Immature natural killer cell (primary cell): ENCODE measurements at regions not wholly inside any gene's neighbourhood (a gene's known extent, or its start where the extent isn't known, plus 50 kb on each side); places are given as distances from the start of the nearest gene placed in this dataset.

Experiments
- DNase-seq, 3 donors: peaks; one replicate each; pipeline ENCODE4 v3.0.0; 2022; ENCODE audit warnings: mixed read lengths in 1 of 3
- H3K27ac Mint-ChIP-seq, 6 donors: one replicate each; pipeline ENCODE4 v1.8.0; 2020; ENCODE audit warnings: mixed read lengths in 6 of 6, mild to moderate bottlenecking in 5 of 6, inconsistent platforms in 4 of 6, moderate library complexity in 3 of 6
- H3K27me3 Mint-ChIP-seq, 3 donors: one replicate each; pipeline ENCODE4 v1.8.0; 2020 to 2021; ENCODE audit warnings: low read depth in 3 of 3, mild to moderate bottlenecking in 3 of 3, mixed read lengths in 3 of 3, moderate library complexity in 3 of 3, inconsistent platforms in 1 of 3
- H3K36me3 Mint-ChIP-seq, 3 donors: one replicate each; pipeline ENCODE4 v1.8.0; 2020; ENCODE audit warnings: mixed read lengths in 3 of 3, inconsistent platforms in 2 of 3, mild to moderate bottlenecking in 2 of 3
- H3K4me1 Mint-ChIP-seq, 2 donors: one replicate each; pipeline ENCODE4 v1.8.0; 2020; ENCODE audit warnings: inconsistent platforms in 2 of 2, mild to moderate bottlenecking in 2 of 2, mixed read lengths in 2 of 2, moderate library complexity in 1 of 2
- H3K4me3 Mint-ChIP-seq, 5 donors: one replicate each; pipeline ENCODE4 v1.8.0; 2020; ENCODE audit warnings: mild to moderate bottlenecking in 5 of 5, mixed read lengths in 5 of 5, inconsistent platforms in 3 of 5, moderate library complexity in 3 of 5
- H3K9me3 Mint-ChIP-seq, 6 donors: one replicate each; pipeline ENCODE4 v1.8.0; 2020; ENCODE audit warnings: mild to moderate bottlenecking in 6 of 6, mixed read lengths in 6 of 6, inconsistent platforms in 4 of 6, moderate library complexity in 3 of 6

GRCh38 chr1:86214605-86215004, 58.0 kb upstream of the COL24A1 start:
- Mint-ChIP-seq H3K9me3 (peaks cover 0 to 4% (median 0%) of the 10 kb centered on the region in 6 donors), H3K36me3 (no peaks in the 10 kb centered on the region), H3K4me1 (peaks cover 0 to 15% of the 10 kb centered on the region in 2 donors), H3K27ac (no peak overlapping the region), H3K4me3 (no peak overlapping the region), H3K27me3 (no peaks in the 10 kb centered on the region)
- DNase-seq = no peak

GRCh38 chr1:86209346-86209745, 52.8 kb upstream of the COL24A1 start:
- H3K27me3 Mint-ChIP-seq = no peaks in the 10 kb centered on the region
- no peak for DNase-seq
- no peaks in the 10 kb centered on the region for H3K4me1 Mint-ChIP-seq
- no peaks in the 10 kb centered on the region for H3K9me3 Mint-ChIP-seq
- no peak overlapping the region for H3K27ac Mint-ChIP-seq
- no peak overlapping the region for H3K4me3 Mint-ChIP-seq
- H3K36me3 Mint-ChIP-seq = no peaks in the 10 kb centered on the region

GRCh38 chr1:86207323-86207722, 50.8 kb upstream of the COL24A1 start:
- Mint-ChIP-seq H3K9me3 (no peaks in the 10 kb centered on the region), H3K4me3 (no peak overlapping the region), H3K27me3 (no peaks in the 10 kb centered on the region), H3K27ac (no peak overlapping the region), H3K36me3 (no peaks in the 10 kb centered on the region), H3K4me1 (no peaks in the 10 kb centered on the region)
- DNase-seq = no peak
